H1 (cell line): ENCODE measurements at regions not wholly inside any gene's neighbourhood (a gene's known extent, or its start where the extent isn't known, plus 50 kb on each side); places are given as distances from the start of the nearest gene placed in this dataset.

Source experiments
- CTCF ChIA-PET: fragments of 300-600 bp; sonication (Branson Sonifier 250); formaldehyde crosslinking; loops from one replicate; lab custom pipeline; 2021; ENCODE audit not compliant: partially characterized antibody; lab: Charles Lee
- POLR2A ChIA-PET: fragments of 300-600 bp; sonication (Branson Sonifier 250); formaldehyde crosslinking; loops from one replicate; lab custom pipeline; 2021; ENCODE audit warnings: inconsistent platforms; ENCODE audit not compliant: partially characterized antibody; lab: Charles Lee
- DNase-seq, 2 experiments: peaks; one replicate each; pipeline versions ENCODE4 v3.0.0 to v3.0.0-alpha.2; 2010 to 2022; ENCODE audit warnings: low spot score in 2 of 2, low read depth in 1 of 2, mixed read lengths in 1 of 2
- FAIRE-seq: peaks from 2 replicates; lab custom pipeline; 2011; peaks lifted over from hg19 to GRCh38; lab: Jason Lieb, UNC
- H2AFZ ChIP-seq: 2 replicates; pipeline ENCODE4 v1.8.1; 2012; ENCODE audit warnings: low read length, inconsistent platforms
- H2AK5ac ChIP-seq: 2 replicates; pipeline ENCODE4 v1.6.1; 2013; ENCODE audit warnings: low read depth, low read length
- H2BK120ac ChIP-seq: replicated peaks from 2 replicates; pipeline ENCODE3; 2013; ENCODE audit warnings: low read depth, low read length, inconsistent platforms
- H2BK12ac ChIP-seq: 2 replicates; pipeline ENCODE4 v1.6.1; 2013; ENCODE audit warnings: low read depth, low read length
- H2BK15ac ChIP-seq: 2 replicates; pipeline ENCODE4 v1.6.1; 2013; ENCODE audit warnings: low read length
- H2BK20ac ChIP-seq: 2 replicates; pipeline ENCODE4 v1.6.1; 2013; ENCODE audit warnings: low read length
- H2BK5ac ChIP-seq: 2 replicates; pipeline ENCODE4 v1.6.1; 2013; ENCODE audit warnings: low read depth, low read length
- H3K14ac ChIP-seq: 2 replicates; pipeline ENCODE4 v1.6.1; 2013; ENCODE audit warnings: inconsistent platforms; ENCODE audit not compliant: insufficient read length
- H3K18ac ChIP-seq: 2 replicates; pipeline ENCODE4 v1.6.1; 2013; ENCODE audit warnings: low read length; ENCODE audit errors: extremely low read depth
- H3K23ac ChIP-seq: 2 replicates; pipeline ENCODE4 v1.6.1; 2013; ENCODE audit warnings: inconsistent platforms; ENCODE audit not compliant: insufficient read length
- H3K23me2 ChIP-seq: 2 replicates; pipeline ENCODE4 v1.6.1; 2013; ENCODE audit warnings: low read depth, low read length
- H3K27ac ChIP-seq: 2 replicates; pipeline ENCODE4 v1.6.1; 2011; ENCODE audit warnings: low read depth, low read length, inconsistent platforms
- H3K27me3 ChIP-seq, 4 experiments: replicated peaks in 1 of 4; 1 replicate in 1 of 4; 2 replicates in 3 of 4; pipeline versions ENCODE4 v1.6.1 to v1.8.1; 2011 to 2013; ENCODE audit warnings: low read length in 3 of 4, mild to moderate bottlenecking in 3 of 4, inconsistent platforms in 2 of 4, mixed read lengths in 2 of 4, moderate library complexity in 1 of 4; ENCODE audit not compliant: control insufficient read depth in 3 of 4, insufficient read depth in 3 of 4; ENCODE audit errors: extremely low read depth in 1 of 4
- H3K36me3 ChIP-seq, 4 experiments: 2 replicates each; pipeline versions ENCODE4 v1.6.1 to v1.8.1; 2011 to 2013; ENCODE audit warnings: mild to moderate bottlenecking in 4 of 4, low read length in 3 of 4, moderate library complexity in 2 of 4, control low read depth in 1 of 4, inconsistent platforms in 1 of 4; ENCODE audit not compliant: insufficient read depth in 4 of 4, control insufficient read depth in 2 of 4
- H3K4ac ChIP-seq: replicated peaks from 2 replicates; pipeline ENCODE3; 2013; ENCODE audit warnings: low read length, low read depth, mixed read lengths, inconsistent platforms; ENCODE audit not compliant: insufficient read length
- H3K4me1 ChIP-seq, 4 experiments: replicated peaks in 1 of 4; 1 replicate in 1 of 4; 2 replicates in 3 of 4; pipeline versions ENCODE4 v1.6.1 to v1.8.1; 2011 to 2013; ENCODE audit warnings: low read length in 3 of 4, inconsistent platforms in 2 of 4, mixed read lengths in 1 of 4; ENCODE audit not compliant: insufficient read depth in 4 of 4, control insufficient read depth in 3 of 4
- H3K4me2 ChIP-seq, 2 experiments: 2 replicates each; pipeline versions ENCODE4 v1.6.1 to v1.8.1; 2011 to 2013; ENCODE audit warnings: low read depth in 2 of 2, low read length in 2 of 2, control low read depth in 1 of 2, inconsistent platforms in 1 of 2, mild to moderate bottlenecking in 1 of 2; ENCODE audit not compliant: insufficient read depth in 1 of 2
- H3K4me3 ChIP-seq, 4 experiments: fragments of 200-600, 300-600 bp in 1 of 4; sonication (generic), shearing (Covaris generic), sonication (Bioruptor Twin) in 1 of 4; 2 replicates each; pipeline versions ENCODE4 v1.5.1 to v1.8.1; 2011 to 2016; ENCODE audit warnings: low read length in 4 of 4, low read depth in 3 of 4, control low read depth in 2 of 4, inconsistent platforms in 2 of 4, mild to moderate bottlenecking in 2 of 4, mixed read lengths in 1 of 4, moderate library complexity in 1 of 4; ENCODE audit not compliant: insufficient read depth in 2 of 4; ENCODE audit errors: extremely low read depth in 1 of 4
- H3K56ac ChIP-seq: replicated peaks from 2 replicates; pipeline ENCODE3; 2013; ENCODE audit warnings: low read depth, mild to moderate bottlenecking, mixed read lengths, low read length, inconsistent platforms; ENCODE audit not compliant: insufficient read length
- H3K79me1 ChIP-seq: 2 replicates; pipeline ENCODE4 v1.6.1; 2013; ENCODE audit warnings: low read depth, low read length, control low read depth
- H3K79me2 ChIP-seq, 2 experiments: 2 replicates each; pipeline versions ENCODE4 v1.6.1 to v1.8.1; 2012 to 2013; ENCODE audit warnings: low read length in 2 of 2, mild to moderate bottlenecking in 2 of 2, inconsistent platforms in 1 of 2; ENCODE audit not compliant: insufficient read depth in 2 of 2, control insufficient read depth in 1 of 2
- H3K9ac ChIP-seq, 4 experiments: replicated peaks in 1 of 4; 1 replicate in 1 of 4; 2 replicates in 3 of 4; pipeline versions ENCODE4 v1.6.1 to v1.8.1; 2011 to 2013; ENCODE audit warnings: low read depth in 3 of 4, low read length in 3 of 4, control low read depth in 2 of 4, mild to moderate bottlenecking in 2 of 4, moderate library complexity in 2 of 4, inconsistent platforms in 1 of 4; ENCODE audit errors: extremely low read depth in 1 of 4
- H3K9me3 ChIP-seq, 2 experiments: 2 replicates each; pipeline versions ENCODE4 v1.6.1 to v1.8.1; 2012 to 2013; ENCODE audit warnings: mild to moderate bottlenecking in 2 of 2, moderate library complexity in 2 of 2, control low read depth in 1 of 2, inconsistent platforms in 1 of 2, low read depth in 1 of 2, low read length in 1 of 2, mixed read lengths in 1 of 2; ENCODE audit not compliant: insufficient read depth in 2 of 2
- H4K20me1 ChIP-seq, 2 experiments: replicated peaks in 1 of 2; 2 replicates each; pipeline versions ENCODE3 to v1.8.1; 2011 to 2013; ENCODE audit warnings: inconsistent platforms in 2 of 2, low read length in 2 of 2, mild to moderate bottlenecking in 1 of 2; ENCODE audit not compliant: insufficient read depth in 2 of 2, control insufficient read depth in 1 of 2
- H4K5ac ChIP-seq: 2 replicates; pipeline ENCODE4 v1.6.1; 2013; ENCODE audit warnings: low read length, low read depth, mixed read lengths, inconsistent platforms; ENCODE audit not compliant: insufficient read length
- H4K8ac ChIP-seq: 2 replicates; pipeline ENCODE4 v1.8.0; 2013; ENCODE audit warnings: mild to moderate bottlenecking, moderate library complexity, low read length, inconsistent platforms; ENCODE audit not compliant: insufficient read depth; ENCODE audit errors: extremely low read depth
- H4K91ac ChIP-seq: replicated peaks from 2 replicates; pipeline ENCODE3; 2013; ENCODE audit warnings: low read length, mixed read lengths, inconsistent platforms; ENCODE audit not compliant: insufficient read length
- POU5F1 ChIP-seq: IDR thresholded peaks from 2 replicates; pipeline ENCODE4 v1.6.1; 2011; ENCODE audit warnings: low read depth, mild to moderate bottlenecking, low read length, moderate library complexity
- WGBS, 2 experiments: shearing (Covaris generic) in 1 of 2; methylation state at CpG; one replicate each; pipeline versions ENCODE4 v1.1.6 to v1.1.7; 2013 to 2015; ENCODE audit warnings: low lambda C conversion rate in 2 of 2, mixed read lengths in 2 of 2, inconsistent platforms in 1 of 2, low coverage in 1 of 2, missing lambda C conversion rate in 1 of 2; ENCODE audit not compliant: insufficient replicate concordance in 2 of 2, insufficient coverage in 1 of 2, insufficient read length in 1 of 2; ENCODE audit errors: extremely low coverage in 1 of 2, missing lambda C conversion rate in 1 of 2; 5-methylcytosine and 5-hydroxymethylcytosine counted together

DNA sequence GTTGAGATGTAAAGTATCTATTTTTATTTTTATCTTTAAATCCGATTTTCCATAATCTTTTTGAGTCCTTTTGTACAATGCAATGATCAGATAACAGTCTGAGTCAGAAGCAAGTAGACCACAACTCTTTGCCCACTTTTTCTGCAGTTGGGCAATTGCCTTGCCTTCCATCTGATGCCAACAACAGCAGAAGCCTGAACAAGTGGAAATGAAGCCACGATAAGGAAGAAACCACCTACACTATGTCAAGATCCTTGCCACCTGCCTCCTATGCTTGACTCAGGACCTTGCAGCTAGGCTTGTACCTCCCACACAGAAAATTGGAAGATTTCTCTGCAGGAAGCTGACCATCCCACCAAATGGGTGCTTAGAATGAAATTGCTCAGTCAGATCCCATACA, 78.6 kb downstream of the ANXA1 start:
- 81% methylated on average over 2 of the region's 2 CpGs; no CpG with 5 or more reads in 1 of the 2 experiments for WGBS, 2 experiments
- Histone ChIP-seq H2BK15ac (no peak overlapping the region), H3K4me3 (no peak overlapping the region), H3K56ac (no peak overlapping the region), H3K4me1 (no peaks in the 10 kb centered on the region), H2AK5ac (no peak overlapping the region), H2BK120ac (no peak overlapping the region), H3K9me3 (no peaks in the 10 kb centered on the region), H4K8ac (no peak overlapping the region), H3K79me2 (no peaks in the 10 kb centered on the region), H3K23ac (no peak overlapping the region), H3K27ac (no peak overlapping the region), H3K23me2 (no peaks in the 10 kb centered on the region), H3K36me3 (no peaks in the 10 kb centered on the region), H3K4me2 (no peak overlapping the region), H3K27me3 (no peaks in the 10 kb centered on the region), H4K5ac (no peak overlapping the region), H3K79me1 (no peaks in the 10 kb centered on the region), H2BK5ac (no peak overlapping the region), H2BK12ac (no peak overlapping the region), H3K18ac (no peak overlapping the region), H4K91ac (no peak overlapping the region), H3K9ac (no peak overlapping the region), H3K14ac (no peak overlapping the region), H3K4ac (no peak overlapping the region), H2AFZ (no peak overlapping the region), H4K20me1 (no peaks in the 10 kb centered on the region), H2BK20ac (no peak overlapping the region)
- ChIA-PET POLR2A (no interaction called here), CTCF (no interaction called here)
- no peak for FAIRE-seq
- DNase-seq = no peak
- TF ChIP-seq POU5F1 = no peak
